WTC11 (cell line): ENCODE measurements at regions not wholly inside any gene's neighbourhood (a gene's known extent, or its start where the extent isn't known, plus 50 kb on each side); places are given as distances from the start of the nearest gene placed in this dataset.

ENCODE experiments used
- ATAC-seq: fragments of 200-7000 bp; cut with Tn5 transposase; 2 replicates; pipeline ENCODE4 v1.10.0; 2021; ENCODE audit warnings: mild to moderate bottlenecking, moderate library complexity
- CTCF ChIA-PET: fragments of 300-600 bp; sonication (Branson Sonifier 250); formaldehyde crosslinking; loops from one replicate; lab custom pipeline; 2021; ENCODE audit warnings: antibody characterized with exemption; lab: Charles Lee
- POLR2A ChIA-PET: fragments of 350-600 bp; sonication (Branson Sonifier 250); formaldehyde crosslinking; loops from one replicate; lab custom pipeline; 2021; ENCODE audit warnings: antibody characterized with exemption; lab: Charles Lee
- DNase-seq: peaks from one replicate; pipeline ENCODE4 v3.0.0; 2021; ENCODE audit warnings: low spot score
- H3K27ac Mint-ChIP-seq: 2 replicates; pipeline ENCODE4 v1.8.0; 2021; ENCODE audit warnings: mixed read lengths
- H3K27me3 Mint-ChIP-seq: 2 replicates; pipeline ENCODE4 v1.8.0; 2021; ENCODE audit warnings: low read depth, mild to moderate bottlenecking, moderate library complexity, mixed read lengths
- H3K36me3 Mint-ChIP-seq: 2 replicates; pipeline ENCODE4 v1.8.0; 2021; ENCODE audit warnings: mixed read lengths
- H3K4me1 Mint-ChIP-seq: 2 replicates; pipeline ENCODE4 v1.8.0; 2022; ENCODE audit warnings: mixed read lengths
- H3K4me3 Mint-ChIP-seq: 2 replicates; pipeline ENCODE4 v1.8.0; 2021; ENCODE audit warnings: mild to moderate bottlenecking, moderate library complexity, mixed read lengths
- H3K9me3 Mint-ChIP-seq: 2 replicates; pipeline ENCODE4 v1.8.0; 2021; ENCODE audit warnings: mixed read lengths
- ATF1 ChIP-seq: sonication (generic); formaldehyde crosslinking; IDR thresholded peaks from 2 replicates; pipeline ENCODE4 v1.8.1; 2023; ENCODE audit warnings: mild to moderate bottlenecking, moderate library complexity, missing genetic modification reagents
- ATF2 ChIP-seq: sonication (generic); formaldehyde crosslinking; IDR thresholded peaks from 2 replicates; pipeline ENCODE4 v1.8.1; 2022; ENCODE audit warnings: low read depth, missing genetic modification reagents, borderline replicate concordance
- CDX4 ChIP-seq: fragments of 250-450 bp; sonication (Bioruptor Pico); IDR thresholded peaks from 2 replicates; pipeline ENCODE4 v1.9.0; 2021; ENCODE audit warnings: moderate library complexity, mild to moderate bottlenecking, inconsistent platforms, borderline replicate concordance
- CREB1 ChIP-seq: sonication (generic); formaldehyde crosslinking; IDR thresholded peaks from 2 replicates; pipeline ENCODE4 v1.8.0; 2023; ENCODE audit warnings: mild to moderate bottlenecking, missing genetic modification reagents
- E2F5 ChIP-seq: sonication (generic); formaldehyde crosslinking; IDR thresholded peaks from 2 replicates; pipeline ENCODE4 v1.8.1; 2022; ENCODE audit warnings: mild to moderate bottlenecking, moderate library complexity, missing genetic modification reagents
- FOXP4 ChIP-seq: sonication (generic); formaldehyde crosslinking; IDR thresholded peaks from 2 replicates; pipeline ENCODE4 v1.8.0; 2022; ENCODE audit warnings: mild to moderate bottlenecking, missing genetic modification reagents
- HMGA2 ChIP-seq: fragments of 250-450 bp; sonication (Bioruptor Pico); IDR thresholded peaks from 2 replicates; pipeline ENCODE4 v1.4.0; 2021; ENCODE audit warnings: mild to moderate bottlenecking, moderate library complexity
- JUN ChIP-seq: sonication (generic); formaldehyde crosslinking; IDR thresholded peaks from 2 replicates; pipeline ENCODE4 v1.8.0; 2023; ENCODE audit warnings: mild to moderate bottlenecking, missing genetic modification reagents
- MAX ChIP-seq: sonication (generic); formaldehyde crosslinking; IDR thresholded peaks from 2 replicates; pipeline ENCODE4 v1.8.0; 2022; ENCODE audit warnings: mild to moderate bottlenecking, missing genetic modification reagents
- NR2C2 ChIP-seq: sonication (generic); formaldehyde crosslinking; IDR thresholded peaks from 2 replicates; pipeline ENCODE4 v1.8.0; 2022; ENCODE audit warnings: mild to moderate bottlenecking, missing genetic modification reagents
- PRDM15 ChIP-seq: sonication (generic); formaldehyde crosslinking; IDR thresholded peaks from 2 replicates; pipeline ENCODE4 v1.8.0; 2022; ENCODE audit warnings: missing genetic modification reagents
- RELA ChIP-seq: sonication (generic); formaldehyde crosslinking; IDR thresholded peaks from 2 replicates; pipeline ENCODE4 v1.8.1; 2022; ENCODE audit warnings: missing genetic modification reagents, mild to moderate bottlenecking, borderline replicate concordance
- SMAD4 ChIP-seq: sonication (generic); formaldehyde crosslinking; IDR thresholded peaks from 2 replicates; pipeline ENCODE4 v1.8.0; 2022; ENCODE audit warnings: mild to moderate bottlenecking, missing genetic modification reagents
- TEAD1 ChIP-seq: sonication (generic); formaldehyde crosslinking; IDR thresholded peaks from 2 replicates; pipeline ENCODE4 v1.8.0; 2022; ENCODE audit warnings: mild to moderate bottlenecking, missing genetic modification reagents
- TP53 ChIP-seq: sonication (generic); formaldehyde crosslinking; IDR thresholded peaks from 2 replicates; pipeline ENCODE4 v1.8.1; 2023; ENCODE audit warnings: mild to moderate bottlenecking, missing genetic modification reagents
- USF2 ChIP-seq: sonication (generic); formaldehyde crosslinking; IDR thresholded peaks from 2 replicates; pipeline ENCODE4 v1.8.1; 2023; ENCODE audit warnings: mild to moderate bottlenecking, missing genetic modification reagents, moderate library complexity
- ZNF138 ChIP-seq: sonication (generic); formaldehyde crosslinking; conservative IDR thresholded peaks from 2 replicates; pipeline ENCODE4 v1.8.1; 2022; ENCODE audit warnings: mild to moderate bottlenecking, moderate library complexity, missing genetic modification reagents
- ZNF317 ChIP-seq: sonication (generic); formaldehyde crosslinking; IDR thresholded peaks from 2 replicates; pipeline ENCODE4 v1.8.1; 2023; ENCODE audit warnings: low read depth, mild to moderate bottlenecking, moderate library complexity, missing genetic modification reagents, borderline replicate concordance
- ZNF396 ChIP-seq: fragments of 250-450 bp; sonication (Bioruptor Pico); IDR thresholded peaks from 2 replicates; pipeline ENCODE4 v1.8.0; 2021; ENCODE audit warnings: mild to moderate bottlenecking, moderate library complexity, borderline replicate concordance
- ZNF416 ChIP-seq: fragments of 250-450 bp; sonication (Bioruptor Pico); IDR thresholded peaks from 2 replicates; pipeline ENCODE4 v1.9.0; 2021; ENCODE audit warnings: mild to moderate bottlenecking, inconsistent platforms

- no peak for TF ChIP-seq PRDM15 (CRISPR knock-in tag)
- no peak for TF ChIP-seq NR2C2 (CRISPR knock-in tag)
- TF ChIP-seq JUN = no peak
- no peak for TF ChIP-seq ATF2 (CRISPR knock-in tag)
Measured at GRCh38 chr16:54817940-54818574, 112.6 kb upstream of the IRX5 start (continued).

- no peak for DNase-seq
- TF ChIP-seq USF2 (CRISPR knock-in tag) (no peak), FOXP4 (no peak), ATF1 (CRISPR knock-in tag) (no peak), SMAD4 (CRISPR knock-in tag) (no peak), CDX4 (no peak), TP53 (CRISPR knock-in tag) (no peak), ZNF317 (no peak), ZNF396 (CRISPR knock-in tag) (no peak)
- CTCF ChIA-PET = interaction anchor here (0.6 to 1.5 kb wide), 4 partner anchors 30 to 536 kb away, joined by 3 to 4 read pairs (median 3); no protein-coding TSS in a partner anchor
- H3K4me3 Mint-ChIP-seq = no peak overlapping the region
- POLR2A ChIA-PET = no interaction called here
- peaks cover 8% of the 10 kb centered on the region; the same call in 1 of the 2 replicates for H3K9me3 Mint-ChIP-seq
- no peaks in the 10 kb centered on the region for H3K27me3 Mint-ChIP-seq
- H3K36me3 Mint-ChIP-seq = peaks cover 3% of the 10 kb centered on the region; the same call in 1 of the 2 replicates
- peak; percentile 75 for ATAC-seq
- H3K4me1 Mint-ChIP-seq = peaks cover 32% of the 10 kb centered on the region
- H3K27ac Mint-ChIP-seq = no peak overlapping the region
Measured at GRCh38 chr16:54817432-54817831, 113.2 kb upstream of the IRX5 start.

GRCh38 chr16:54816471-54816870 lies 114.2 kb upstream of the IRX5 start:
- no peak for ATAC-seq
- TF ChIP-seq HMGA2 = no peak
- TF ChIP-seq TEAD1 (CRISPR knock-in tag) = no peak
- TF ChIP-seq NR2C2 (CRISPR knock-in tag) = no peak
- no peak for TF ChIP-seq CREB1 (CRISPR knock-in tag)
- TF ChIP-seq E2F5 (CRISPR knock-in tag) = no peak
- TF ChIP-seq ZNF138 = no peak
- no peak for TF ChIP-seq MAX
- no peak for TF ChIP-seq ZNF416 (CRISPR knock-in tag)
- no peak for TF ChIP-seq RELA (CRISPR knock-in tag)
- TF ChIP-seq ZNF396 (CRISPR knock-in tag) = no peak

More at GRCh38 chr16:54816471-54816870, 114.2 kb upstream of the IRX5 start:
- H3K27ac Mint-ChIP-seq = no peak overlapping the region
- ChIA-PET POLR2A (no interaction called here), CTCF (no interaction called here)
- H3K9me3 Mint-ChIP-seq = peaks cover 3% of the 10 kb centered on the region; the same call in 1 of the 2 replicates
- DNase-seq = no peak
- H3K27me3 Mint-ChIP-seq = no peaks in the 10 kb centered on the region
- H3K4me3 Mint-ChIP-seq = no peak overlapping the region
- H3K4me1 Mint-ChIP-seq = peaks cover 36% of the 10 kb centered on the region
- peaks cover 3% of the 10 kb centered on the region; the same call in 1 of the 2 replicates for H3K36me3 Mint-ChIP-seq
